HCT116 (cell line): ENCODE measurements at regions not wholly inside any gene's neighbourhood (a gene's known extent, or its start where the extent isn't known, plus 50 kb on each side); places are given as distances from the start of the nearest gene placed in this dataset.

Source experiments
- ATAC-seq: fragments of 200-7000 bp; cut with Tn5 transposase; 2 replicates; pipeline ENCODE4 v1.9.1; 2020; ENCODE audit warnings: mild to moderate bottlenecking, moderate library complexity
- BruUV-seq: library from RNA; stranded (reverse); fragments of 400-500 nt; replicated peaks from 2 replicates; lab custom pipeline; 2021; lab: Mats Ljungman, UMichigan
- CTCF ChIA-PET: fragments of 300-600 bp; sonication (Branson Sonifier 250); formaldehyde crosslinking; loops from one replicate; lab custom pipeline; 2021; ENCODE audit warnings: antibody characterized with exemption; lab: Charles Lee
- POLR2A ChIA-PET: fragments of 300-600, 350-600 bp; sonication (Branson Sonifier 250); formaldehyde crosslinking; loops from one replicate; lab custom pipeline; 2021; ENCODE audit warnings: antibody characterized with exemption; lab: Charles Lee
- RAD21 ChIA-PET, 2 experiments: fragments of 300-600 bp; sonication (Branson Sonifier 250); formaldehyde crosslinking; loops; one replicate each; lab custom pipeline; 2023; ENCODE audit warnings: low total read pairs in 2 of 2; ENCODE audit not compliant: uncharacterized antibody in 2 of 2, unreplicated experiment in 2 of 2, low non-redundant PET in 1 of 2; lab: Charles Lee
- DNase-seq: peaks from one replicate; pipeline ENCODE4 v3.0.0-alpha.2; 2010; ENCODE audit warnings: low read depth, low spot score
- H2AFZ ChIP-seq: fragments of 200-600 bp; shearing (Covaris generic), sonication (generic); 2 replicates; pipeline ENCODE4 v1.6.1; 2017; ENCODE audit warnings: low read depth, mixed run types, mixed read lengths, antibody characterized with exemption, low read length; ENCODE audit not compliant: poor library complexity, severe bottlenecking
- H3K27ac ChIP-seq: 2 replicates; pipeline ENCODE4 v1.5.1; 2012; ENCODE audit warnings: low read depth, low read length
- H3K27me3 ChIP-seq: fragments of 200-600 bp; sonication (generic); 2 replicates; pipeline ENCODE4 v1.6.1; 2016; ENCODE audit warnings: mixed run types, low read length, mixed read lengths; ENCODE audit not compliant: insufficient read depth
- H3K36me3 ChIP-seq, 2 experiments: fragments of 200-500 bp in 1 of 2; fragments of 200-600 bp in 1 of 2; sonication (Bioruptor generic) in 1 of 2; sonication (generic) in 1 of 2; 2 replicates each; pipeline versions ENCODE4 v1.5.1 to v1.6.1; 2014 to 2016; ENCODE audit warnings: low read length in 2 of 2, inconsistent platforms in 1 of 2, mixed read lengths in 1 of 2, mixed run types in 1 of 2; ENCODE audit not compliant: insufficient read depth in 2 of 2, control insufficient read depth in 1 of 2
- H3K4me1 ChIP-seq, 2 experiments: fragments of 200-600 bp in 1 of 2; sonication (generic) in 1 of 2; 2 replicates each; pipeline versions ENCODE4 v1.5.1 to v1.6.1; 2012 to 2017; ENCODE audit warnings: low read length in 2 of 2, inconsistent platforms in 1 of 2, mild to moderate bottlenecking in 1 of 2, mixed read lengths in 1 of 2, mixed run types in 1 of 2, moderate library complexity in 1 of 2; ENCODE audit not compliant: insufficient read depth in 2 of 2, control insufficient read depth in 1 of 2
- H3K4me2 ChIP-seq: fragments of 200-600 bp; sonication (generic); 2 replicates; pipeline ENCODE4 v1.6.1; 2017; ENCODE audit warnings: mixed run types, low read length, mixed read lengths
- H3K4me3 ChIP-seq, 2 experiments: fragments of 200-600 bp in 1 of 2; sonication (generic) in 1 of 2; replicated peaks in 1 of 2; 2 replicates each; pipeline ENCODE4 v1.5.1; 2011 to 2016; ENCODE audit warnings: low read length in 2 of 2, control low read depth in 1 of 2, low read depth in 1 of 2, mild to moderate bottlenecking in 1 of 2, mixed read lengths in 1 of 2, mixed run types in 1 of 2
- H3K79me2 ChIP-seq: fragments of 200-600 bp; sonication (generic); 2 replicates; pipeline ENCODE4 v1.6.1; 2017; ENCODE audit warnings: mild to moderate bottlenecking, mixed run types, low read length, moderate library complexity, mixed read lengths; ENCODE audit not compliant: insufficient read depth
- H3K9ac ChIP-seq: fragments of 200-600 bp; sonication (generic); 2 replicates; pipeline ENCODE4 v1.6.1; 2016; ENCODE audit warnings: low read length, mixed read lengths
- H3K9me2 ChIP-seq: fragments of 200-600 bp; sonication (generic), shearing (Covaris generic); 2 replicates; pipeline ENCODE4 v1.6.1; 2017; ENCODE audit warnings: mixed run types, mild to moderate bottlenecking, moderate library complexity; ENCODE audit not compliant: insufficient read depth
- H3K9me3 ChIP-seq, 2 experiments: fragments of 200-500 bp in 1 of 2; fragments of 200-600 bp in 1 of 2; sonication (Bioruptor generic) in 1 of 2; sonication (generic) in 1 of 2; 2 replicates each; pipeline ENCODE4 v1.6.1; 2014 to 2017; ENCODE audit warnings: low read length in 2 of 2, mixed read lengths in 2 of 2, inconsistent platforms in 1 of 2, low read depth in 1 of 2, mild to moderate bottlenecking in 1 of 2, mixed run types in 1 of 2, moderate library complexity in 1 of 2; ENCODE audit not compliant: control insufficient read depth in 1 of 2, insufficient read depth in 1 of 2
- H4K20me1 ChIP-seq: fragments of 200-600 bp; sonication (generic), shearing (Covaris generic); 2 replicates; pipeline ENCODE4 v1.6.1; 2017; ENCODE audit warnings: mixed run types, mild to moderate bottlenecking, moderate library complexity; ENCODE audit not compliant: insufficient read depth
- CBX3 ChIP-seq: IDR thresholded peaks from 2 replicates; pipeline ENCODE4 v1.6.1; 2012; ENCODE audit warnings: low read depth
- CEBPB ChIP-seq: IDR thresholded peaks from 2 replicates; pipeline ENCODE4 v1.6.1; 2012; ENCODE audit warnings: low read depth
- ELF1 ChIP-seq: IDR thresholded peaks from 2 replicates; pipeline ENCODE4 v1.6.1; 2012; ENCODE audit warnings: low read depth, borderline replicate concordance
- EZH2 ChIP-seq: fragments of 200-600 bp; sonication (generic); IDR thresholded peaks from 2 replicates; pipeline ENCODE4 v1.6.1; 2017; ENCODE audit warnings: antibody characterized with exemption, mixed run types
- EZH2phosphoT487 ChIP-seq: fragments of 200-600 bp; IDR thresholded peaks from 2 replicates; pipeline ENCODE4 v1.6.1; 2018; ENCODE audit warnings: antibody characterized with exemption, borderline replicate concordance
- FOSL1 ChIP-seq: IDR thresholded peaks from 2 replicates; pipeline ENCODE4 v1.6.1; 2012; ENCODE audit warnings: low read depth
- JUND ChIP-seq: IDR thresholded peaks from 2 replicates; pipeline ENCODE4 v1.6.1; 2012
- POLR2AphosphoS5 ChIP-seq: IDR thresholded peaks from 2 replicates; pipeline ENCODE4 v1.6.1; 2011; ENCODE audit warnings: mild to moderate bottlenecking, low read depth, low read length, moderate library complexity
- RAD21 ChIP-seq: IDR thresholded peaks from 2 replicates; pipeline ENCODE4 v1.6.1; 2012; ENCODE audit warnings: low read depth, mild to moderate bottlenecking
- SIN3A ChIP-seq: IDR thresholded peaks from 2 replicates; pipeline ENCODE4 v1.6.1; 2012; ENCODE audit warnings: low read depth
- SRF ChIP-seq: IDR thresholded peaks from 2 replicates; pipeline ENCODE4 v1.6.1; 2012; ENCODE audit warnings: low read depth
- TCF7L2 ChIP-seq: IDR thresholded peaks from 2 replicates; pipeline ENCODE4 v1.7.0; 2011; ENCODE audit warnings: borderline replicate concordance, inconsistent platforms; ENCODE audit not compliant: insufficient read depth, insufficient read length; ENCODE audit errors: extremely low read depth
- YY1 ChIP-seq: IDR thresholded peaks from 2 replicates; pipeline ENCODE4 v1.6.1; 2011; ENCODE audit warnings: low read length, low read depth, moderate library complexity, mild to moderate bottlenecking; ENCODE audit not compliant: insufficient replicate concordance; ENCODE audit errors: extremely low read depth
- ZFX ChIP-seq: fragments of 450-650 bp; IDR thresholded peaks from 2 replicates; pipeline ENCODE4 v1.6.1; 2017
- intact Hi-C: fragments of 100-400 bp; cut with micrococcal nuclease; formaldehyde crosslinking; loops from 2 replicates; pipeline ENCODE4 v1.10.0; 2022
- TF ChIP-seq, protein P1 (sequence below): IDR thresholded peaks from 2 replicates; pipeline ENCODE4 v1.6.1; 2012; ENCODE audit warnings: low read depth
- TF ChIP-seq, protein P2 (sequence below): IDR thresholded peaks from 2 replicates; pipeline ENCODE4 v1.6.1; 2012

DNA sequence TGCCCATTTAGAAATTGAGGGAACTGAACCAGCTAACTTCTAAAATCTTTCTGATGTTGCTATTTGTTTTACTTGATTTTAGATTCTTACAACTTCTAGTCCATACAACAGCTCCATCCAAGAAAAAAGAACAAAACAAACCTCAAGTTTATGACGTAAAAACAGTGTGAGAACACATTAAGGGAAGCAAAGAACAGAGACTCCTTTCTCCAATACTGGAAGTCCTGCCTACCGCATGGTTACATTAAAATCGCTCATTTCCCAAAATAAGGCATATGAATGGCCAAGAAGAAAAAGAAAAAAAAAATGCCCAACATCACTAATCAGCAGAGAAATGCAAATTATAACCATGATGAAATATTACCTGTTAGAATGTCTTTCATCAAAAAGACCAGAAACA is 110.0 kb downstream of the TRIB2 start:
- H3K27ac ChIP-seq = no peak overlapping the region
- H3K9ac ChIP-seq = no peak overlapping the region
- H4K20me1 ChIP-seq = no peaks in the 10 kb centered on the region
- H3K27me3 ChIP-seq = no peaks in the 10 kb centered on the region
- no peaks in the 10 kb centered on the region for H3K9me3 ChIP-seq
- H3K36me3 ChIP-seq = no peaks in the 10 kb centered on the region
- DNase-seq (no peak), ATAC-seq (no peak)
- H3K4me3 ChIP-seq = no peak overlapping the region
- H3K79me2 ChIP-seq = no peaks in the 10 kb centered on the region
- peaks cover 0 to 12% of the 10 kb centered on the region in 2 experiments; a peak in 2 of 4 replicates for H3K4me1 ChIP-seq
- BruUV-seq = no TSS peak
- no peaks in the 10 kb centered on the region for H3K9me2 ChIP-seq
- CTCF ChIA-PET = no interaction called here
- RAD21 ChIA-PET = no interaction called here
- H3K4me2 ChIP-seq = no peak overlapping the region
- H2AFZ ChIP-seq = no peak overlapping the region
- intact Hi-C loops = no loop called here
- POLR2A ChIA-PET = no interaction called here
- no peak for TF ChIP-seq CEBPB
- no peak for TF ChIP-seq ELF1
- TF ChIP-seq, protein P1, sequence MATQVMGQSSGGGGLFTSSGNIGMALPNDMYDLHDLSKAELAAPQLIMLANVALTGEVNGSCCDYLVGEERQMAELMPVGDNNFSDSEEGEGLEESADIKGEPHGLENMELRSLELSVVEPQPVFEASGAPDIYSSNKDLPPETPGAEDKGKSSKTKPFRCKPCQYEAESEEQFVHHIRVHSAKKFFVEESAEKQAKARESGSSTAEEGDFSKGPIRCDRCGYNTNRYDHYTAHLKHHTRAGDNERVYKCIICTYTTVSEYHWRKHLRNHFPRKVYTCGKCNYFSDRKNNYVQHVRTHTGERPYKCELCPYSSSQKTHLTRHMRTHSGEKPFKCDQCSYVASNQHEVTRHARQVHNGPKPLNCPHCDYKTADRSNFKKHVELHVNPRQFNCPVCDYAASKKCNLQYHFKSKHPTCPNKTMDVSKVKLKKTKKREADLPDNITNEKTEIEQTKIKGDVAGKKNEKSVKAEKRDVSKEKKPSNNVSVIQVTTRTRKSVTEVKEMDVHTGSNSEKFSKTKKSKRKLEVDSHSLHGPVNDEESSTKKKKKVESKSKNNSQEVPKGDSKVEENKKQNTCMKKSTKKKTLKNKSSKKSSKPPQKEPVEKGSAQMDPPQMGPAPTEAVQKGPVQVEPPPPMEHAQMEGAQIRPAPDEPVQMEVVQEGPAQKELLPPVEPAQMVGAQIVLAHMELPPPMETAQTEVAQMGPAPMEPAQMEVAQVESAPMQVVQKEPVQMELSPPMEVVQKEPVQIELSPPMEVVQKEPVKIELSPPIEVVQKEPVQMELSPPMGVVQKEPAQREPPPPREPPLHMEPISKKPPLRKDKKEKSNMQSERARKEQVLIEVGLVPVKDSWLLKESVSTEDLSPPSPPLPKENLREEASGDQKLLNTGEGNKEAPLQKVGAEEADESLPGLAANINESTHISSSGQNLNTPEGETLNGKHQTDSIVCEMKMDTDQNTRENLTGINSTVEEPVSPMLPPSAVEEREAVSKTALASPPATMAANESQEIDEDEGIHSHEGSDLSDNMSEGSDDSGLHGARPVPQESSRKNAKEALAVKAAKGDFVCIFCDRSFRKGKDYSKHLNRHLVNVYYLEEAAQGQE = no peak
- no peak for TF ChIP-seq TCF7L2
- TF ChIP-seq YY1 = no peak
- no peak for TF ChIP-seq RAD21
- TF ChIP-seq FOSL1 = no peak
- TF ChIP-seq JUND = no peak
- TF ChIP-seq, protein P2, sequence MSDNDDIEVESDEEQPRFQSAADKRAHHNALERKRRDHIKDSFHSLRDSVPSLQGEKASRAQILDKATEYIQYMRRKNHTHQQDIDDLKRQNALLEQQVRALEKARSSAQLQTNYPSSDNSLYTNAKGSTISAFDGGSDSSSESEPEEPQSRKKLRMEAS = no peak
- TF ChIP-seq SIN3A = no peak
- TF ChIP-seq SRF = no peak
- no peak for TF ChIP-seq CBX3
- no peak for TF ChIP-seq EZH2
- TF ChIP-seq POLR2AphosphoS5 = no peak
- TF ChIP-seq ZFX = no peak
- no peak for TF ChIP-seq EZH2phosphoT487
